HL-60 (cell line): ENCODE measurements at regions not wholly inside any gene's neighbourhood (a gene's known extent, or its start where the extent isn't known, plus 50 kb on each side); places are given as distances from the start of the nearest gene placed in this dataset.

Experiments
- DNase-seq, 2 experiments: peaks; one replicate each; pipeline ENCODE4 v3.0.0-alpha.2; 2010 to 2020; ENCODE audit warnings: low read depth in 1 of 2, low spot score in 1 of 2
- H3K27ac ChIP-seq: fragments of 250-450 bp; sonication (Bioruptor Pico); replicated peaks from 2 replicates; pipeline ENCODE4 v1.5.1; 2020; ENCODE audit warnings: mild to moderate bottlenecking, moderate library complexity
- H3K27me3 ChIP-seq: fragments of 250-450 bp; sonication (Bioruptor Pico); 2 replicates; pipeline ENCODE4 v1.5.1; 2021; ENCODE audit warnings: mild to moderate bottlenecking, moderate library complexity; ENCODE audit not compliant: insufficient read depth, poor library complexity, severe bottlenecking
- H3K4me3 ChIP-seq: replicated peaks from 2 replicates; pipeline ENCODE4 v1.5.1; 2011; ENCODE audit warnings: mild to moderate bottlenecking, control low read depth, low read length; ENCODE audit not compliant: insufficient read depth
- CTCF ChIP-seq: IDR thresholded peaks from one replicate; pipeline ENCODE4 v1.5.1; 2011; ENCODE audit warnings: low read length, control low read depth, inconsistent platforms; ENCODE audit not compliant: insufficient read depth
- GABPA ChIP-seq: IDR thresholded peaks from 2 replicates; pipeline ENCODE4 v1.6.1; 2012; ENCODE audit warnings: low read depth
- POLR2AphosphoS5 ChIP-seq: IDR thresholded peaks from 2 replicates; pipeline ENCODE4 v1.6.1; 2012; ENCODE audit warnings: low read depth
- SPI1 ChIP-seq: IDR thresholded peaks from 2 replicates; pipeline ENCODE4 v1.6.1; 2012; ENCODE audit warnings: low read depth, mild to moderate bottlenecking, borderline replicate concordance
- TF ChIP-seq, protein P1 (sequence below): IDR thresholded peaks from 2 replicates; pipeline ENCODE4 v1.6.1; 2012; ENCODE audit warnings: low read depth; ENCODE audit not compliant: insufficient replicate concordance

DNA sequence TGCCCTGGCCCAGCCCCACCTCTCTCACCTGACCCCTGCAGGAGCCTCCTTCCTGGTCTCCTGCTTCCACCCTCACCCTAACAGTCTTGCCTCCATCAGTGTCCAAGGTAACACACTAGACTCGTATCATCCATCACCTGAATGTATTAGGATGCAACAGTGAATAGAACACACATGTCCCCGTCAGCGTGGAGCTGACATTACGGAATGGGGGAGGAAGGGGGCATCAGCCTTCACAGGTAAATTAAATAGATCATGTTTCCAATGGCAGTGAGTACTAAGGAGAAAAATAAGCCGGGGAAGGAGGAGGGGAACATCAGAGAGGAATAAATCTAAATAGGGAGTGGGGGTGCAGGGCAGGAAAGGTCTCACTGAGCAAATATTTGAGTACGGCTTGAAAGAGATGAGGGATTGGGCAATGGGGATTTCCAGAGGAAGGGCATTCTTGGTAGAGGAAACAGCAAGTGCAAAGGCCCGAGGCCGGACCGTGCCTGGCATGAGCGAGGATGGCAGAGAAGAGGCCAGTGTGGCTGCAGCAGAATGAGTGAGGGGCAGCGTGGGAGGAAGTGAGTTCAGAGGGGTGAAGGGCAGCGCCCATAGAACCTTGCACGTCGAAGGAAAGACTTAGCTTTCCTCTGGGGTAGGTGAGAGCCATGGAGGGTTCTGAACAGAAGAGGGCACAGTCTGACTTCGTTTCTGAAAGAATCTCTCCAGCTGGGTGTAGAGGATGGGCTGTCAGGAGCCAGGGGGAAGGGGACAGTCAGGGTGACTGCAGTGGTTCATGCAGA, 110.1 kb upstream of the PTPN1 start:
- no peak for DNase-seq
- Histone ChIP-seq H3K4me3 (no peak overlapping the region), H3K27me3 (no peaks in the 10 kb centered on the region), H3K27ac (no peak overlapping the region)
- TF ChIP-seq CTCF (no peak), SPI1 (no peak), POLR2AphosphoS5 (no peak), GABPA (no peak)
- TF ChIP-seq, protein P1, sequence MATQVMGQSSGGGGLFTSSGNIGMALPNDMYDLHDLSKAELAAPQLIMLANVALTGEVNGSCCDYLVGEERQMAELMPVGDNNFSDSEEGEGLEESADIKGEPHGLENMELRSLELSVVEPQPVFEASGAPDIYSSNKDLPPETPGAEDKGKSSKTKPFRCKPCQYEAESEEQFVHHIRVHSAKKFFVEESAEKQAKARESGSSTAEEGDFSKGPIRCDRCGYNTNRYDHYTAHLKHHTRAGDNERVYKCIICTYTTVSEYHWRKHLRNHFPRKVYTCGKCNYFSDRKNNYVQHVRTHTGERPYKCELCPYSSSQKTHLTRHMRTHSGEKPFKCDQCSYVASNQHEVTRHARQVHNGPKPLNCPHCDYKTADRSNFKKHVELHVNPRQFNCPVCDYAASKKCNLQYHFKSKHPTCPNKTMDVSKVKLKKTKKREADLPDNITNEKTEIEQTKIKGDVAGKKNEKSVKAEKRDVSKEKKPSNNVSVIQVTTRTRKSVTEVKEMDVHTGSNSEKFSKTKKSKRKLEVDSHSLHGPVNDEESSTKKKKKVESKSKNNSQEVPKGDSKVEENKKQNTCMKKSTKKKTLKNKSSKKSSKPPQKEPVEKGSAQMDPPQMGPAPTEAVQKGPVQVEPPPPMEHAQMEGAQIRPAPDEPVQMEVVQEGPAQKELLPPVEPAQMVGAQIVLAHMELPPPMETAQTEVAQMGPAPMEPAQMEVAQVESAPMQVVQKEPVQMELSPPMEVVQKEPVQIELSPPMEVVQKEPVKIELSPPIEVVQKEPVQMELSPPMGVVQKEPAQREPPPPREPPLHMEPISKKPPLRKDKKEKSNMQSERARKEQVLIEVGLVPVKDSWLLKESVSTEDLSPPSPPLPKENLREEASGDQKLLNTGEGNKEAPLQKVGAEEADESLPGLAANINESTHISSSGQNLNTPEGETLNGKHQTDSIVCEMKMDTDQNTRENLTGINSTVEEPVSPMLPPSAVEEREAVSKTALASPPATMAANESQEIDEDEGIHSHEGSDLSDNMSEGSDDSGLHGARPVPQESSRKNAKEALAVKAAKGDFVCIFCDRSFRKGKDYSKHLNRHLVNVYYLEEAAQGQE: no peak

DNA sequence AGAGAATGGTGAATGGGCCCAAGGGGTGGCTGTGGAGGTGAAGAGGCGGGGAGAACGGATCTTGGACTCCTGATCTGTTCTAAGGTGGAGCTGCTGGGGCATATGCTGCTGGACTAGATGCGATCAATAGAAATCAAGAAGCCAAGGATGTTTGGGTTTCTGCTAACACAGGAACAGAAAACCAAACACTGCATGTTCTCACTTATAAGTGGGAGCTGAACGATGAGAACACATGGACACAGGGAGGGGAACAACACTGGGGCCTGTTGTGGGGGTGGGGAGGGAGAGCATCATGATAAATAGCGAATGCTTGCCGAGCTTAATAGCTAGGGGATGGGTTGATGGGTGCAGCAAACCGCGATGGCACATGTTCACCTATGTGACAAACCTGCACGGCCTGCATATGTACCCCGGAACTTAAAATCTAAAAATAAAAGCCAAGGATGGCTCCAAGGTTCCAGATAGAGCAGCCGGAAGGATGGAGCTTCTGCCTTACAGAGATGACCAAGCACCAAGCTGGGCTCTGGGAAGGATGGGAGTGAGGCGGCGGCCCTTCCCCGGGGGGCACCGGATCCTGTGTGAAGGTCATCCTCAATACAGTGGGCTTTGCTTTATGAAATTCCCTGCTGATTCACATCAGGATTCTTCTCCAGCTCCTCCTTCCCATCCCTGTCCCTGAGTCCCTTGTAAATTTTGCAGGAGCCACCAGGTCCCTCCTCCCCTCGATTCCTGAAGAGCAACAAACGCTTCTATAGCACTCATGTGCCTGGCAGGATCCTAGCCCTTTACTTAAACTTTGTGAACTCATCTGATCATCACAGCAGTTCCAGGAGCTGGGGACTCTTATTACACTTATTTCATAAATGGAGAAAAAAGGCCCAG, 109.2 kb upstream of the PTPN1 start:
- TF ChIP-seq SPI1 (no peak), POLR2AphosphoS5 (no peak), GABPA (no peak), CTCF (no peak)
- TF ChIP-seq, protein P1: no peak
- H3K27ac ChIP-seq: no peak overlapping the region
- no peak overlapping the region for H3K4me3 ChIP-seq
- H3K27me3 ChIP-seq: no peaks in the 10 kb centered on the region
- no peak for DNase-seq

GRCh38 chr20:50401587-50402418, 108.4 kb upstream of the PTPN1 start:
- no peak overlapping the region for H3K4me3 ChIP-seq
- H3K27me3 ChIP-seq: no peaks in the 10 kb centered on the region
- DNase-seq: no peak
- H3K27ac ChIP-seq: no peak overlapping the region
- TF ChIP-seq CTCF (no peak), POLR2AphosphoS5 (no peak), GABPA (no peak), SPI1 (no peak)
- TF ChIP-seq, protein P1: no peak
